HCT116 (cell line): ENCODE measurements at regions not wholly inside any gene's neighbourhood (a gene's known extent, or its start where the extent isn't known, plus 50 kb on each side); places are given as distances from the start of the nearest gene placed in this dataset.

Experiments
- ATAC-seq: fragments of 200-7000 bp; cut with Tn5 transposase; 2 replicates; pipeline ENCODE4 v1.9.1; 2020; ENCODE audit warnings: mild to moderate bottlenecking, moderate library complexity
- BruUV-seq: library from RNA; stranded (reverse); fragments of 400-500 nt; replicated peaks from 2 replicates; lab custom pipeline; 2021; lab: Mats Ljungman, UMichigan
- CTCF ChIA-PET: fragments of 300-600 bp; sonication (Branson Sonifier 250); formaldehyde crosslinking; loops from one replicate; lab custom pipeline; 2021; ENCODE audit warnings: antibody characterized with exemption; lab: Charles Lee
- POLR2A ChIA-PET: fragments of 300-600, 350-600 bp; sonication (Branson Sonifier 250); formaldehyde crosslinking; loops from one replicate; lab custom pipeline; 2021; ENCODE audit warnings: antibody characterized with exemption; lab: Charles Lee
- RAD21 ChIA-PET, 2 experiments: fragments of 300-600 bp; sonication (Branson Sonifier 250); formaldehyde crosslinking; loops; one replicate each; lab custom pipeline; 2023; ENCODE audit warnings: low total read pairs in 2 of 2; ENCODE audit not compliant: uncharacterized antibody in 2 of 2, unreplicated experiment in 2 of 2, low non-redundant PET in 1 of 2; lab: Charles Lee
- DNase-seq: peaks from one replicate; pipeline ENCODE4 v3.0.0-alpha.2; 2010; ENCODE audit warnings: low read depth, low spot score
- H2AFZ ChIP-seq: fragments of 200-600 bp; shearing (Covaris generic), sonication (generic); 2 replicates; pipeline ENCODE4 v1.6.1; 2017; ENCODE audit warnings: low read depth, mixed run types, mixed read lengths, antibody characterized with exemption, low read length; ENCODE audit not compliant: poor library complexity, severe bottlenecking
- H3K27ac ChIP-seq: 2 replicates; pipeline ENCODE4 v1.5.1; 2012; ENCODE audit warnings: low read depth, low read length
- H3K27me3 ChIP-seq: fragments of 200-600 bp; sonication (generic); 2 replicates; pipeline ENCODE4 v1.6.1; 2016; ENCODE audit warnings: mixed run types, low read length, mixed read lengths; ENCODE audit not compliant: insufficient read depth
- H3K36me3 ChIP-seq, 2 experiments: fragments of 200-500 bp in 1 of 2; fragments of 200-600 bp in 1 of 2; sonication (Bioruptor generic) in 1 of 2; sonication (generic) in 1 of 2; 2 replicates each; pipeline versions ENCODE4 v1.5.1 to v1.6.1; 2014 to 2016; ENCODE audit warnings: low read length in 2 of 2, inconsistent platforms in 1 of 2, mixed read lengths in 1 of 2, mixed run types in 1 of 2; ENCODE audit not compliant: insufficient read depth in 2 of 2, control insufficient read depth in 1 of 2
- H3K4me1 ChIP-seq, 2 experiments: fragments of 200-600 bp in 1 of 2; sonication (generic) in 1 of 2; 2 replicates each; pipeline versions ENCODE4 v1.5.1 to v1.6.1; 2012 to 2017; ENCODE audit warnings: low read length in 2 of 2, inconsistent platforms in 1 of 2, mild to moderate bottlenecking in 1 of 2, mixed read lengths in 1 of 2, mixed run types in 1 of 2, moderate library complexity in 1 of 2; ENCODE audit not compliant: insufficient read depth in 2 of 2, control insufficient read depth in 1 of 2
- H3K4me2 ChIP-seq: fragments of 200-600 bp; sonication (generic); 2 replicates; pipeline ENCODE4 v1.6.1; 2017; ENCODE audit warnings: mixed run types, low read length, mixed read lengths
- H3K4me3 ChIP-seq, 2 experiments: fragments of 200-600 bp in 1 of 2; sonication (generic) in 1 of 2; replicated peaks in 1 of 2; 2 replicates each; pipeline ENCODE4 v1.5.1; 2011 to 2016; ENCODE audit warnings: low read length in 2 of 2, control low read depth in 1 of 2, low read depth in 1 of 2, mild to moderate bottlenecking in 1 of 2, mixed read lengths in 1 of 2, mixed run types in 1 of 2
- H3K79me2 ChIP-seq: fragments of 200-600 bp; sonication (generic); 2 replicates; pipeline ENCODE4 v1.6.1; 2017; ENCODE audit warnings: mild to moderate bottlenecking, mixed run types, low read length, moderate library complexity, mixed read lengths; ENCODE audit not compliant: insufficient read depth
- H3K9ac ChIP-seq: fragments of 200-600 bp; sonication (generic); 2 replicates; pipeline ENCODE4 v1.6.1; 2016; ENCODE audit warnings: low read length, mixed read lengths
- H3K9me2 ChIP-seq: fragments of 200-600 bp; sonication (generic), shearing (Covaris generic); 2 replicates; pipeline ENCODE4 v1.6.1; 2017; ENCODE audit warnings: mixed run types, mild to moderate bottlenecking, moderate library complexity; ENCODE audit not compliant: insufficient read depth
- H3K9me3 ChIP-seq, 2 experiments: fragments of 200-500 bp in 1 of 2; fragments of 200-600 bp in 1 of 2; sonication (Bioruptor generic) in 1 of 2; sonication (generic) in 1 of 2; 2 replicates each; pipeline ENCODE4 v1.6.1; 2014 to 2017; ENCODE audit warnings: low read length in 2 of 2, mixed read lengths in 2 of 2, inconsistent platforms in 1 of 2, low read depth in 1 of 2, mild to moderate bottlenecking in 1 of 2, mixed run types in 1 of 2, moderate library complexity in 1 of 2; ENCODE audit not compliant: control insufficient read depth in 1 of 2, insufficient read depth in 1 of 2
- H4K20me1 ChIP-seq: fragments of 200-600 bp; sonication (generic), shearing (Covaris generic); 2 replicates; pipeline ENCODE4 v1.6.1; 2017; ENCODE audit warnings: mixed run types, mild to moderate bottlenecking, moderate library complexity; ENCODE audit not compliant: insufficient read depth
- CEBPB ChIP-seq: IDR thresholded peaks from 2 replicates; pipeline ENCODE4 v1.6.1; 2012; ENCODE audit warnings: low read depth
- ELF1 ChIP-seq: IDR thresholded peaks from 2 replicates; pipeline ENCODE4 v1.6.1; 2012; ENCODE audit warnings: low read depth, borderline replicate concordance
- JUND ChIP-seq: IDR thresholded peaks from 2 replicates; pipeline ENCODE4 v1.6.1; 2012
- SP1 ChIP-seq: IDR thresholded peaks from 2 replicates; pipeline ENCODE4 v1.6.1; 2012; ENCODE audit warnings: low read depth
- SRF ChIP-seq: IDR thresholded peaks from 2 replicates; pipeline ENCODE4 v1.6.1; 2012; ENCODE audit warnings: low read depth
- TCF7L2 ChIP-seq: IDR thresholded peaks from 2 replicates; pipeline ENCODE4 v1.7.0; 2011; ENCODE audit warnings: borderline replicate concordance, inconsistent platforms; ENCODE audit not compliant: insufficient read depth, insufficient read length; ENCODE audit errors: extremely low read depth
- YY1 ChIP-seq: IDR thresholded peaks from 2 replicates; pipeline ENCODE4 v1.6.1; 2011; ENCODE audit warnings: low read length, low read depth, moderate library complexity, mild to moderate bottlenecking; ENCODE audit not compliant: insufficient replicate concordance; ENCODE audit errors: extremely low read depth
- intact Hi-C: fragments of 100-400 bp; cut with micrococcal nuclease; formaldehyde crosslinking; loops from 2 replicates; pipeline ENCODE4 v1.10.0; 2022
- TF ChIP-seq, protein P1 (sequence below): IDR thresholded peaks from 2 replicates; pipeline ENCODE4 v1.6.1; 2011; ENCODE audit warnings: mild to moderate bottlenecking, low read length, moderate library complexity; ENCODE audit not compliant: insufficient replicate concordance; ENCODE audit errors: extremely low read depth

DNA sequence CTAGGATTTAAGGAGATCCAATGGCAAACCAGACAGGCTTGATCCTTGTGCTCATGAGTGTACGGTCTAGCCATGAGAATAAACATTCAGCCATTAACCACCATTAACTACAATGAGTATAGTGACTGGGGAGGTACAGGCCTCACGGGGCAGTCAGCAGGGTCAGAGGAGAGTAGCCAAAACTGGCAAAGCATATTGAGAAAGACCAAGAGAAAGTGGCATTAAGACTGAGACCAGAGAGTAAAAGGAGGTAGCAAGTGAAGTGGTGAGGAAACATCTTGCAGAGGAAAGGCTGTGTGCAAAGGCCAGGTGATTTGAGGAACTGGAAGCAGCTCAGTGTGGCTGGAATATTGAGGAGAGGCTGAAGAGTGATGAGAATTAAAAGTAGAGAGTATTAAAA is 407.2 kb upstream of the LMCD1 start:
- no peak overlapping the region for H3K4me3 ChIP-seq
- no peak overlapping the region for H3K27ac ChIP-seq
- no peak overlapping the region for H3K9ac ChIP-seq
- no peaks in the 10 kb centered on the region for H3K9me3 ChIP-seq
- ATAC-seq, result no peak
- H3K9me2 ChIP-seq, result no peaks in the 10 kb centered on the region
- ChIA-PET RAD21 (no interaction called here), POLR2A (no interaction called here), CTCF (interaction anchor here (1.0 to 2.0 kb wide), 2 partner anchors 43 to 294 kb away, joined by 3 to 12 read pairs; no protein-coding TSS in a partner anchor)
- H4K20me1 ChIP-seq, result no peaks in the 10 kb centered on the region
- no peaks in the 10 kb centered on the region for H3K36me3 ChIP-seq
- BruUV-seq, result no TSS peak
- H3K4me1 ChIP-seq, result peaks cover 2 to 5% of the 10 kb centered on the region in 2 experiments; a peak in 1 of 4 replicates
- H3K79me2 ChIP-seq, result no peaks in the 10 kb centered on the region
- no peaks in the 10 kb centered on the region for H3K27me3 ChIP-seq
- DNase-seq, result no peak
- H2AFZ ChIP-seq, result no peak overlapping the region
- TF ChIP-seq, protein P1, sequence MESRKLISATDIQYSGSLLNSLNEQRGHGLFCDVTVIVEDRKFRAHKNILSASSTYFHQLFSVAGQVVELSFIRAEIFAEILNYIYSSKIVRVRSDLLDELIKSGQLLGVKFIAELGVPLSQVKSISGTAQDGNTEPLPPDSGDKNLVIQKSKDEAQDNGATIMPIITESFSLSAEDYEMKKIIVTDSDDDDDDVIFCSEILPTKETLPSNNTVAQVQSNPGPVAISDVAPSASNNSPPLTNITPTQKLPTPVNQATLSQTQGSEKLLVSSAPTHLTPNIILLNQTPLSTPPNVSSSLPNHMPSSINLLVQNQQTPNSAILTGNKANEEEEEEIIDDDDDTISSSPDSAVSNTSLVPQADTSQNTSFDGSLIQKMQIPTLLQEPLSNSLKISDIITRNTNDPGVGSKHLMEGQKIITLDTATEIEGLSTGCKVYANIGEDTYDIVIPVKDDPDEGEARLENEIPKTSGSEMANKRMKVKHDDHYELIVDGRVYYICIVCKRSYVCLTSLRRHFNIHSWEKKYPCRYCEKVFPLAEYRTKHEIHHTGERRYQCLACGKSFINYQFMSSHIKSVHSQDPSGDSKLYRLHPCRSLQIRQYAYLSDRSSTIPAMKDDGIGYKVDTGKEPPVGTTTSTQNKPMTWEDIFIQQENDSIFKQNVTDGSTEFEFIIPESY, result no peak
- TF ChIP-seq YY1 (no peak), JUND (no peak), SRF (no peak), CEBPB (no peak), SP1 (no peak), TCF7L2 (no peak), ELF1 (no peak)
- TF ChIP-seq, all 23 proteins: peak for 0
- H3K4me2 ChIP-seq, result no peak overlapping the region
- intact Hi-C loops, result no loop called here
